NCI-H1694 (cell line): ENCODE measurements at regions not wholly inside any gene's neighbourhood (a gene's known extent, or its start where the extent isn't known, plus 50 kb on each side); places are given as distances from the start of the nearest gene placed in this dataset.
"Not testable (repeated sequence)": the region's sequence is repeated elsewhere in the genome, so short reads cannot be mapped to it uniquely, and the experiment has no call there.

Experiments used
- DNase-seq: peaks from one replicate; lab custom pipeline; 2025; lab: John Stamatoyannopoulos, UW

DNA sequence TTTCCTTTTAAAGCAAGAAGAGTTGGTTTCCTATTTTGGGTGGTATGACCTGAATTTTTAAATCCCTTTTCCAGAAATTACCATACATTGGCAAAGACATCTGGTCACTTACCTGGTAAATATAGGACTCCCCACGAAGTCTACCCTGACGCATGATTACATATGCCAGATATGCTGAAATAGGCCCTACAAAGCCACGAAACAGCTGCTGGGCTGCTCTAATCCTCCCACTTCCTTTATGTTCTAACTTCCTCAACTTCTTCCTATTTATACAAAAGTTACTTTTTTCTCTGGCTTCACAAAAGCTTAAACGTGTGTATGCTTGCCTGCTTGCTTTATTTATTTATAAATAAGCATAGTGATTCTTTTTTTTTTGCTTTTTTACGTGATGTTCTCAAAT is 186.0 kb upstream of the EPHA4 start:
- DNase-seq = no peak

DNA sequence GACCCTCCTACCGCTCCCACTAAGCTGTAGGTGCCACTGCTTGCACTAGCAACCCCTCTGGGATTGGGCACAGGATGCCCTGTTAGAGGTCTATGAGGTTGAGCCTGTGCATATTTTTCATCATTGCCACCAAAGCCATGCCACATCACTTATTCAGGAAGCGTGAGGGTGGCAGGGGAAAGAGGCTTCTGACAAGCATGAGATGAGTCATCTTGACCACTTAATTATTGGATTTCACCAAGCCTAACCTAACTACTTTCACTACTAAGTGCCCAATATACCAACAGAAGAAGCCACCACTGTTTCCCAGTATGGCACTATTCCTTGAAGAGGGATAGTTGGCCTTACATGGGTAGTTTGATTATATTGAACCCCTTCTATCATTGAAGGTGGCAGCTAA is 181.3 kb upstream of the EPHA4 start:
- no peak for DNase-seq

DNA sequence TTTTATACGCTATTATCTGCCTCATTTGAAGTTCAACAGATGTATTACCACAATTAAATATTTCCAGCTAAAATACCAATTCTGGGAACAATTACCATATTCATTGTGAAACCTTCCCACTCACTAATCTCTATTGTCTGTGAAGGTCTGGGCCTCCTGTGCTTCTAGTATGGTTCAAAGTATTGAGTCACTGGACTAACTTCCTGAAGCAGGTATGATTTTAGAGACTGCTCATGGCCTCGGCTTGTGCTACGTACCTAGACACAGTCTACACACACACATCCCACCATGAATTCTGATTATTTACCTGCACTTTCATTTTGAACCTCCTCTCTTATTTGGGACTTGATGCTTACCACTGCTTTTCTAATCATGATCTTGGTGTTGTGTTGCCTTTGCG is 180.7 kb upstream of the EPHA4 start:
- no peak for DNase-seq

DNA sequence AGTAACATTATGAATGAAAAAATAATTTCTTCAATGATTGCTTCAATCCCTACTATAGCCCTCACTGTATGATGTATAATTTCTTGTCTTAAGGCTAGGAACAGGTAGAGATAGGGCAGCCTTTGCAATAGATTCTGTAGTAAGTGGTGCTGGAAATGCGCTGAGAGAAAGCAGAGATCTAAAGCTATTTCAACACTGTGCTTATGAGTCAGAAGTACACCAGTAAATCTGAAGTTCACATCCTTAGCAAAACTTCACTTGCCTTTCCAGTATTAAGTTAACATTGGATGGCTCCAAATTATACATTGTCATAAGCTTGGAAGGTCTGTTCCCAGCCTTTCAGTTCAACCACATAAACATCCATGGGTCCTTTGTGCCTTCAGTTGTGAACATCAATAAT is 178.2 kb upstream of the EPHA4 start:
- DNase-seq = no peak

DNA sequence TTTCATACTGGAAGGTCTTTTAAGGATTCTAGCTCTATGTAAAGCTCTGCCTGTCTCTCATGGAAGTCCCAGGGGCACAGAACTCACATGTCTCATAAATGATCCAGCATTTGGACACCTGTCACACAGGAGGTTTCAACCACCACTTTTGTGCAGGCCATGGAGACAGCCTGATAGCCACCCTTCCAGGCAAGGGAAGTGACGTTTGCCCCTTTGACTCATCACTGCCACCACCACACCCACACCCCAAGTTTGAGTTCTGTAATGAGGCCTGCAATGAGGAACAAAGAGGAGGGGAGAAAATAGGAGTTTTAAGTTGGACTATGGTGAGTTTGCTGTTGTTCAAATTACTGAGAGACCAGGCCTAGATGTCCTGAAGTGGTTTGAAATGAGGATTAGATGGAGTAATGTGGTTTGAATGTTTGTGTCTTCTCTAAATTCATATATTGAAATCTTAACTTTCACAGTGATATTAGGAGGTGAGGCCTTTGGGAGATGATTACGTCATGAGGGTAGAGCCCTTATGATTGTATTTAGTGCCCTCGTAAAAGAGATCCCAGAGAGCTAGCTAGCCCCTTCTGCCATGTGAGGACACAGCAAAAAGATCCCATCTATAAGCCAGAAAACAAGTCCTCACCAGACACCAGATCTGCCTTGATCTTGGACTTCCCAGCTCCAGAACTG is 175.3 kb upstream of the EPHA4 start:
- DNase-seq = no peak

DNA sequence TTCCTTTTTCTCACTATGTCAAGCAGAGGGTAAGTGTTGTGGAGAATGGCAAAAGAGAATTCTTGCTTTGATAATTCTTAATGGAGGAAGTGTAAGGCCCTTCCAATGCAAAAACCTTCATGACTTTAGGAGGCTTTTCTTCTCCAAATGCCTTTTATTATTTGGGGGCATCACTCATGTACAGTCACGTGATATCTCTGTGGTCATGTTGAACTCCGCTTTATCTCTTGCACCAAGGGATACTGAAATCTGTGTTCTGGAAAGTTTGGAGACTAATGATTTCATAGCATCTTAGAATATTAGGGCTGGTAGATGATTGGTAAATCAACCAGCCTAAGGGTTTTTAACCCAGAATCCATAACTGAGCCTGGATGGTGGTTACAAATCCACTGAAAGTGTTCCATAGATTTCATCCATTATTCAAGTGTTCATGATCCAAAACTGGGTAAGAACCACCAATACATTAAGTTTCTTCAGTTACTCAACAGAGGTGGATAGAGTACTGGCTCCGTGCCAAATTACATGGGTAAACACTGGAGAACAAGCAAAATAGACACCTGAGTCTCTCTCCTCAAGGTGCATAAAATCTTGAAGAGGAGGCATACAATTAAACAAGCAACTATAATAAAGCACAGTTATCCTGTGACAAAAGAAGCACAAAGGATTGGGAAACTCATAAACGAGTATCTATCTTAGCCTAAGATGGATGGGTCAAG is 169.6 kb upstream of the EPHA4 start:
- no peak for DNase-seq

DNA sequence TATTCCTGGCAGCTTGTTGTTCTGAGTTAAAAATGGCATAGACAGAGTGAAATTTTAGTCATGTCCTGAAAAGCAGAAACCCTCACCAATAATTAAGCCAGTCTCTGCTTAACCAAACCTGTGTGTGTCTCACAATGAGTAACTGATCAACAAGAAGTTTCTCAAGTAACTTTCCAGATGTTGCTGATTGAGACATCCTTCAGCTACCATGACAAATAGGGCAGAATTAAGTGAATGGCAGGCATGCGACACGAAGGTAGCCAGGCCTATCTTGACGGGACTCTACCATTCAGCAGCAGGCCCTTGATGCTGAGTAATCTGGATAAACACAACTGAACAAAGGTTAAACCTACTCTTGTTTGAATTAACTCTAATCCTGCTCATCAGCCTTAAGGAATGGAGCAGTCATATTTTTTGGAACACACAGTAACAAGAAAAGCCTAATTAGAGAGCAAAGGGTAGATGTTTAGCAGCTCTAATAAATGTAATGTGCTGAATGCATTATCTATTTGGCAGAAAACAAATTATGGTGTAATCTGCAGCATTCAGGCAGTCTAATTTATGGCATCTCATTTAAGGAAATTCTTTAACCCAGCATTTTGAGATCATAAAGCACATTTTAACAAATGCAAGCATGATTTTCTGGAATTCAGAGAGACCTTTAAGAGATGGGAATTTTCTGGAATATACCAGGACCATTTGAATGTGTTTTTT is 159.5 kb upstream of the EPHA4 start:
- DNase-seq = no peak

DNA sequence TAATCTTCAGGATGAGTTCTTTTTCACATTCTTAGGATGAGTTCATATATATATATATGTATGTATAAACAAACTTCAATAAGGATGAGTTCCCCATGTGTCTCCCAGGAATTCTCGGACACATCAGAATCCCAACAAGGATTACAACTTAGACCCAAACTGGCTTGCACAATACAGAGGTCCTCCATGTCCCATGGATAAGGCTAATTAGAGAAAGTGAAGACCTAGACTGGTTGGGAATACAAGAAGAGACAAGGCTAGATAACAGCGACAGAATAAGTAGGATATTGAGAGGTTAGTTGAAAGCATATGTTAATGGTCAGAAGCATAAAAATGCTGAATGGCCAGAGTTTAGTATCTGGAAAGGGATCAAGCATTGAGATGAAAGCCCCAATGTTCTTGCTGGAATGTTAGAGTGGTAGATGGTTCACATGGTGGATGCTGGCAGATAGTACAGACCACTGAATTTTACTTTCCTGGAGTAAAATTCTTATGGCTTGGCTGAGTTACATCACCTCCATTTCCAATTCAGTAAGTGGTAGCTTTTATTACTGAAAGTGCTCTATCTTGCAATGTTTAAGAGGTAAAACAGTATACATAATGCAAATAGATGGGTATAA is 154.9 kb upstream of the EPHA4 start:
- no peak for DNase-seq

DNA sequence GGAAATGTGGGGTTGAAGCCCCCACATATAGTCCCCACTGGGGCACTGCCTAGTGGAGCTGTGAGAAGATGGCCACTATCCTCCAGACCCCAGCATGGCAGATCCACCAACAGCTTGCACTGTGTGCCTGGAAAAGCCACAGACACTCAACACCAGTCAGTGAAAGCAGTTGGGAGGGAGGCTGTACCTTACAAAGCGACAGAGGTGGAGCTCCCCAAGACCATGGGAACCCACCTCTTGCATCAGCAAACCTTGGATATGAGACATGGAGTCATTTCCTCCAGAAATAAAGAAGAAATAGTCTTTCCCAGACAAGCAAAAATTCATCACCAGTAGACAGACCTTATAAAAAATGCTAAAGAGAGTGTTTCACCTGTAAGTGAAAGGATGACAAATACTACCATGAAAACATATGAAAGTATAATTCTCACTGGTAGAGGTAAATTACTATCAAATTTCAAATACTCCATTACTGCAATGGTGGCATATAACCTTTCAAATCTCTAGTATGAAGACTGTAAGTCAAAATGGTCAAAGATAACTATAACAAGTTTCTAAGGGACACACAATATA is 152.6 kb upstream of the EPHA4 start:
- no peak for DNase-seq

DNA sequence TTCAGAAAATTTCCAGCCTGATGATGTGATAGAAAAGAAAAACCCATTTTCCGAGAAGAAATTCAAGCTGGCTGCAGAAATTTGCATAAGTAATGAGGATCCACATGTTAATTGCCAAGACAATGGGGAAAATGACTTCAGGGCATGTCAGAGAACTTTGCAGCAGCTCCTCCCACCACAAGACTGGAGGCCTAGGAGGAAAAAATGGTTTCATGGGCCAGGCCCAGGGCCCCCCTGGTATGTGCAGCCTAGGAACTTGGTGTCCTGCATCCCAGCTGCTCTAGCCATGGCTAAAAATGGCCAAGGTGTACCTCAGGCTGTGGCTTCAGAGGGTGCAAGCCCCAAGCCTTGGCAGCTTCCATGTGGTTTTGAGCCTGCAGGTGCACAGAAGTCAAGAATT is 152.0 kb upstream of the EPHA4 start:
- DNase-seq = not testable (repeated sequence)

DNA sequence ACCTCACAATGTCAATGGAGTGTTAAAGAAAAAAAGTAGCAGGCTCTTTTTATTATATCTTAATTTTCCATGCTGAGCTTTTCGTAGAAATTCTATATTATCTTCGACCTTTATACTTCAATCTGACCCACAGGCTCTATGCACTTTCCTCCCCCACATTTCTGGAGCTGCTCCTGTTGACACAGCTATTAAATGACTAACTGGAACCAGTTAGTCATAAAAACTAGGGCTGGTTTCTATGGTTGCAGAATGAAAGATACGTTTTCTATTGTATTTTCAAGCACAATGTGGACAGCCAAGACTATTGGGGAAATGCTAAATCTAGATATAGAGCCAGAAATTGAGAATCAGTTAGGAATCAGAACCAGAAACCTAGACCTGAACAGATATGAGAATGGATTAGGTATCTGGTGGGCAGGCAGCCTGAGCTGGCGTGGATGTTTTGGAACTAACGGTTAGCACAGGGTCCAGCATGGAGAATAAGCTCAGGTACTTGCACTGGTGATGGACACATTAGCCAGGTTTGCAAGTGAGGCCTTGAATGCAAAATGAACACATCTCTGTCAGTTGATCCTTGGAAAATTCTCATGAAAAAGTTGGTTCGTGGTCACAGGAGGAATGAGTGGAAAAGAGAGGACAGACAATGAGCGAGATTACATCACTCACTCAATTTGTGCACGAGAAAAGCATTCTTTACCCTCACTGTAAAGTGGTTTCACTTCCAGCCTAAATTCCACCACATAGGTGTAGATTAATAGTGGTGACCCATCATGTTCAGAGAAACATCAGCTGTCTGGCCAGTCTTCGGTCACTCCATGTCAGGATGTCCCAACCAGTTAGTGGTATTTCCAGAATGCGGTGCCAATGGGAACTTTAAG is 144.6 kb upstream of the EPHA4 start:
- DNase-seq = no peak

DNA sequence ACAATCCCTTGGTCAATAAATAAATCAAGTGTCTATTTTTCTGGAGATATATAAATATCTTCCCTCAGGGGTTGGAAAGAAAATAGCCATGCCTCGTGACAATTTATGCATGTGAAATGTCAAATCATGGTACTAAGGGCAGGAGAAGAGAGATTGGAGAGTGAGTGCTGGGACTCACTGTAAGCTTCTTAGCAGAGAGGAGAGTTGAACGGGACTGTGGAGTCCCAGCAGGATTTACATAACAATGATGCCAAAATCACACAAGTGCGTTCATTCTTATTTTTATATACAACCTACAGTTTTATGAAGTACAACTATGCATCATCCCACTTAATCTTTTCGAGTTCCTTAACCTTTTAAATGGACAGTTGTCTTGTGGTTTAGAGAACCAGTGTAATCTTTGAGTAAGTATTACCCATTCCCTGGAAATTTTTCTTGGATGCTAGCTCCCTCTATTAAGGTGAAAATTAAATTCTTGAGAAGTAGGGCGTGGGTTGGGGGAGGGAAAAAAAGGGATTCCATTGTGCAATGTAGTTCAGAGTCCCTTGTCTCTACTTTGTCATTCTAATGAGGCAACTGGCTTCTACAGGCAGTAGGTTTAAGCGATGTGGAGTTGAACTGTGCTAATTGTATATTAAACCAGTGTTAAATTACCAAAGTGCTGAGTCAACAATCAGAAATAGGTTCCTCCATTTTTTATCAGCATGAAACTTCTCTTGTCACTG is 143.6 kb upstream of the EPHA4 start:
- no peak for DNase-seq

DNA sequence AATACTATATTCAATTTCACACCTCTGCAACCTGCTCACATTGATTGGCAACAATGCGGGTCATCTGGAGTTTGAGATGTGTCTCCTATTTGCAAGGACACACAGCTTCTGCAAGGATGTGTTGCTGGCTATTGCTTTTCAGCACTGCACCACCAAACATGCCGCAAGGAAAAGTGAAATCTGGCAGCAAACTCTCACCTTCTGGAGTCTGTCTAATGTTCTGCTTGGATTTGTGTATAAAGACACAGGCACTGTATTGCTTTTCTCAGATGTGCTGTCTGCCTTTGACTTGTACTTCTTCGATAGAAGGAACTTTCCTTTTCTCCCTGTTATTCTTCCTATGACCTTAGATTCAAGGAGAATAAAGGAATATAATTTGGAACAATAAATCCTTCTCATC is 138.6 kb upstream of the EPHA4 start:
- DNase-seq = no peak

DNA sequence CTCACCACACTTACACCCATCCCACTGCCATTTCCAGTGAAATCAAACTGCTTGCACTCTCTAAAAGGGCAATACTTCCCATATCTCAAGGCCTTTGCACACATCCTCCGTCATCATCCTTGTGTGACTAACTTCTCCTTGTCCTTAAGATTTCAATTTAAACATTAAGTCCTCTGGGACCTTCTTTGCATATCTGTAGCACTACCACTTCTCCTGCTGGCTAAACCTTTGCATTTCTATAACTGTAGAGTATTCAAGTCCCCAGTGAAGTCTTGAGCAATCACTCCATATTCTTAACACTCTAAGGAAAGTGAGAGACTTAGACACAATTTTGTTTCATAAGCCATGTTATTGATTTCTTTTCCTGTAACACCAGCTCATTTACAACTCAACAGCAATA is 136.8 kb upstream of the EPHA4 start:
- no peak for DNase-seq

DNA sequence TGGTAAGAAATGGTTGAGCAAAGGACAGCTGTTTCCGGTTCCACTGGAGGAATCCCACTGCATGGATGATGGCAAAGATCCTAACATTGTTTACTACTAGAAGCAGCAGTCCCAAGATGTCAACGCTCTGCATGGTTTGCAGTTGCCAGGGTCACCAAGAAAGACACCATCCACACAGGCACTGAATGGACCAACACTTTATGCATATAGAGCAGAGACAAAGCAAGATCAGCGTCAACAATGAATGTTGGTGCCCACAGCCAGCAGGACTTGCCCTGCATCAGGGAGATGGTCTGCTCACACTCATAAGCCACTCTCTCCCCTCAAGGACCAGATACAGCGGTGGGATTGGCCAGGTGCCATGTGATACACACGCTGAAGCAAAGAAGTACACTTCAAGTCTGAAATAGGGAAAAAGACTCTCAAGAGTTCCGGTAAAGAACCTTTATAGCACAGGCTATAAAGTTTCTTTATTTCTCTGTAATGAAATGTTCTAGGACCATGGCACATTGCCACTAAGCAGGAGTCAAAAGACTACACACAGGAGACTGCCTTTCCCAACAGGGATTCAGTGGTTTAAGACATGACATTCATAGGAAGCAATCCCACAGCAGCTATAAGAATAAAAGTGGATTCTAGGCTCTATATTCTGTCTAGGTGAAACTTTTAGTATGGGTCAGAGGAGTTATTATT is 133.2 kb upstream of the EPHA4 start:
- DNase-seq = no peak

DNA sequence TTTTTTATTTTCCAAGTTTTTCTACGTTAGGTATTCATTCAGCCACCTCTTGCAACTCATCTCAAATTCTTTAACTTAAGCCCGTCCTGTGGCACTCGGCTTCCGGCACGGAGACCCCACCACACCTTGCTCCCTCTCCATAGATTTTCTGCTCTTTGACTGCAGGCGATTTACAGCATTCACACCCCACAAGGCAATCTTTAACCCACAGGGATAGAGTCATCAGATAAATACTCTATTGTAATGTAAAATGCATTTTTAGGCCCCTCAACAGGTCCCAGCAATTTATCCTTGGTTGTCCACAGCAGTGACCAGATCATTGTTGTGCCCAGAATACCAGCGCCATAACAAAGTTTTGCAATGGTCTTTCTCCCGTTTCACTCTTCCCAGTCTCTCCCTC is 132.3 kb upstream of the EPHA4 start:
- no peak for DNase-seq

DNA sequence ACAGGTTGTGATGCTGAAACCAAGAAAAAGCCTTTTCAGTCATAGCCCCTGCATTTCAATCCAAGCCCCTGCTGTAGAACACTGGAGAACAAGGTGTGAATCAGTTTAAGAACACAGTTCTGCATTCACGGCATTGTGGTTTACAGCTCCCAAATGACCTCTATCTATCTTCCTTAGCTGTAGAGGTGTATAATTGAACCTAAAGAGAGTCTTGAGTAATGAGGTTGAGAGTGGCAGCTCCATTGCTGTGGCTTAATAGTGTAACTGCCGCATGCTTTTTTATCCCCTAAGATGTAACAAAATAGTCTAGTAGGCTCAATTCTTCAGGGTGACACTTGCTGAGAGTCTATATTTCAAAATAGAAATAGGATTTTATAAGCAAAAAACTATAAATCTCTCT is 121.3 kb upstream of the EPHA4 start:
- no peak for DNase-seq

DNA sequence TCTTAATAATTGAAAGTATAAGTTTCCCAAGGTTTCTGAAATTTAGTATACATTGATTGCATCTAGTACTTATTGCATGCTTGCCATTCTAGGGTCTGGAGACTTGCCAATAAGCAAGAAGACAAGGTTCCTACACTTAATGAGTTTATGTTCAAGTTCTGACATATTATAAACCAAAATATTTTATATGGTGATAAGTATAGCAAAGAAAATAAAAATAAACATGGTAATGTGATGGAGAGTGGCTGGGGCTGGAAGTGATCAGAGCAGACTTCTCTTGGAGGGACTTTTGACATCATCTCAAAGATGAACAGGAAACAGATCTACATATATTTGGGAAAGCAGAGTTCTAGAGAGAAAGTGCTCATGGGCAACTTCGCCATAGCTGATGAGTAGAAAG is 119.5 kb upstream of the EPHA4 start:
- no peak for DNase-seq

DNA sequence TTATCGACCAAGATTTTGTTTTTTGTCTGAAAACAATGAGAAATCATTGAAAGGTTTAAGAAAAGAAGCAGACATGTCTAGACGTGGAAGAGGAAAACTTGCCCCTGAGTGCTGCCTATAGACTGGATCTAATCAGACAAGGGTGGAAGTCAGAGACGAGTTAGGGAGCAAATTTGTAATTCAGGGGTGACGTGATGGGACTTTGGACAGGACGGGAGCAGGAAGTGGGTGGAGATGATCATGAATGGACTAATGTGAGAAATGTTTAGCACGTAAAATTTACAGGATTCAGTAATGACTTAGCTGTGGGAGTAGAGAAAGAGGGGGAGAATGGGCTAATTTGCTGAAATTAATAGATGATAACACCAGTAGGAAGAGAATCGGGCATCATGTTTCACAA is 117.0 kb upstream of the EPHA4 start:
- no peak for DNase-seq

DNA sequence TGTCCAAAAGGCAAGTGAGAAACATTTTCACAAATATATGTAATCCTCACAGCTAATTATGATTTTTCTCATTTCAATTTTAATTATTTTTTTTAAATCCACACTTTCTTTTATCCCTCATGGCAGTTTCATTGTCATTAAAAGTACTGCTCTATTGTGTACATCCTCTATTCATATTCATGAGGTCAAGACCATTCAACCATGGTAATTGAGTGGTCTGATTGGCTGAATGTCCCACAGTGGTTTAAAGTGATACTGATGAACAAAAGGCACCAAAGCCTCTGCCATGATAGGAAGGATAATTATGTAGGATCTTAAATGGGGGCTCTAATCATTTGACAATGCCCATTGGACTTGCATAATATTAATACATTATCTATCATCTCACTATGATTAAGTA is 108.4 kb upstream of the EPHA4 start:
- DNase-seq = no peak
